GM21423 (cell line): ENCODE measurements at regions not wholly inside any gene's neighbourhood (a gene's known extent, or its start where the extent isn't known, plus 50 kb on each side); places are given as distances from the start of the nearest gene placed in this dataset.
A peak's percentile ranks its signal among the peaks of the same experiment; 100 is the strongest.

ENCODE experiments used
- ATAC-seq: cut with Tn5 transposase; IDR thresholded peaks from one replicate; pipeline ENCODE4 v1.9.1; 2021; ENCODE audit warnings: mild to moderate bottlenecking, moderate library complexity; ENCODE audit not compliant: unreplicated experiment

DNA sequence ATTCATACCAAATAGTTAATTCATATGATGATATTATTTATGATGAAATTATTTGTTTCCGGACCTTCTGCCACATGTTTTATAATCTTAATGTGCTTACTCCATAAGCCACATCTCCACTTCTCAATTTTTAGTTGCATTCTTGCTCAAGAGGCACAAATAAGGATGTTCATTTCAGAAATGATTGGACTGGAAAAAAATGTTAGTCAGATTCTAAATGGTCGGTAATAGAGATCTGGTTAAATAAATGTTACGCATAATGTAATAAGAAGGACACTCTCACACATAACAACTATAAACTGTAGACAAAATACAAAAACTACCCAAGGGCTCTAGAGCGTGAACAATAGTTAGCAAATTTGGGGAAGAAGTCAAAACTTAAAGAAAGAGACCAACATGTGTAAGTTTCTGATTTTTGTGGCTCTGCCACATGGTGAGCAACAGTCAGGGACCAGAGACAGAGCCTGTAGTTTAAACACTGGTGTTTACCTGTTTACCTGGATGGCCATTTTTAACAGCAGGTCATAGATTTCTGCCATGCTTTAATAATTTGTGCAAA lies 554.3 kb upstream of the CLINT1 start:
- ATAC-seq, result no peak

DNA sequence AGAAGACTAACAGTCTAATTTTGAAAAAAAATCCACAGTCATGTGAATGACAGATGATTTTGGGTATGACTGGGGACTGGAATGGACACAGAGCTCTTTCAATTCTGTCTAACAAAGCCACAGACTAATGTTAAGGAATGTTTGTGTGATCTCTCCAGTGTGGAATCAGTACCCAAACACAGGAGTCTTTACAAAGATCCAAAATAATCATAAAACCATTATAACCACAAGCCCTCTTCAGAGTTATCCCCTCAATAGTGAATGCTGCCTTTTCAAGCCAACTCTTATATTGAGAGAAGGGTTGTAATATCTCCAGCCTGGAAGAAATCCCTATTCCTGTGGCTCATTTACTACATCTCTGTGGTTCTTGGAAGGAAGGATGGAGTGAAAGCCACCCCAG lies 552.0 kb upstream of the CLINT1 start:
- ATAC-seq, result no peak

DNA sequence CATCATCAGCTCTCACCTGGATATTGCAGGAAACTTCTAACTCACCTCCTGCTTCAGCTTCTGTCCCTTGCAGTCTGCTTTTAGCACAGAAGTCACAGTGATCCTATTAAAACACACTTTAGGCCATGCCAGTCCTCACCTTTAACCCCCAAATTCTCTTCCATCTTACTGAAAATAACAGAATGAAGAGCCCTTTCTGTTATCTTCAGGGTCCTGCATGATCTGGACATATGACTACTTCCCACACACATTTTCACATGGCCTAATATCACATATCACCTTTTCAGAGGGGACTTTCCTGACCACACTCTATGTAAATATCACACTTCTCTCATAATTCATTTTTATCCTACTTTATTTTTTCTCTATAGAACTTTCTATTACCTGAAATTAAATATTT lies 550.6 kb upstream of the CLINT1 start:
- ATAC-seq, result peak; percentile 73

- ATAC-seq, result no peak
Observed at GRCh38 chr5:158407824-158408195, 548.9 kb upstream of the CLINT1 start.

DNA sequence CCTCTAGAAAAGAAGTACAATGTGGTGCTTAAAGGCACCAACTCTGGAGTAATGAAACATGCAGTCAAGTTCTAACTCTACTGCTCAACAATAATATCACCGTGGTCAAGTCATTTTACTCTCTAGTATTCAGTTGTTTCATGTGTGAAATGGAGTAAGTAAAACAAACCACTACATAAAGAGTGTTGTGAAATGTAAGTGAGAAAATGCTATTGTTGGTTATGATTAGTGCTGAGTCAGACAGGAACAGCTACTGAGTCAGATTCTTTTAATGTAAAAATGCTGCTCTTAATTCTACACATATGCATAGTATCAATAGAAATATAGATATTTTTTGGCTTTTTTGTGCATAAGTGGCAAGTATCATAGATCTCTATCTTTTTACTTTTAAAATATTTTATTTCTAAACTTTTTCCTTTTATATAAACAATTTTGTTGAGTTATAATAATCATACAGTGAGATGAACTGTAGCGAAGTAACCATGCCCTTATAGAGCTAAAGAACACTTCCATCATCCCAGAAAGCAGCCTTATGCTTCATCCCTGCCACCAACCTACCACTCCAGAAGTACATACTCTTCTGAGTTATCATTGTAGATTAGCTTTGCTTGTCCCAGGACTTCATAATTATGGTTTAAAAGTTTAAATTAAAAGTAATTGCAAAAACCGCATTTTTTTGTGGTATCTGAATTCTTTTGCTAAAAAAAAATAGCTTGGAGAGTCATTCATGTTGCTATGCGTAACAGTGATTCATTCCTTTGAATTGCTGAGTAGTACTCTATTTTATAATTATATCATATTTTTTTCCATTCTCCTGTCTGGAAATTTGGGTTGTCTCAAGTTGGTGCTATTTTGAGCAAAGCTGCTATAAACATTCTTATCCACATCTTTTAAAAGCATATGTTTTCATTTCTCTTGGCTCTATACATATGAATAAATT lies 548.2 kb upstream of the CLINT1 start:
- no peak for ATAC-seq

- peak; percentile 84 for ATAC-seq
Observed at GRCh38 chr5:158398360-158399201, 539.6 kb upstream of the CLINT1 start.

DNA sequence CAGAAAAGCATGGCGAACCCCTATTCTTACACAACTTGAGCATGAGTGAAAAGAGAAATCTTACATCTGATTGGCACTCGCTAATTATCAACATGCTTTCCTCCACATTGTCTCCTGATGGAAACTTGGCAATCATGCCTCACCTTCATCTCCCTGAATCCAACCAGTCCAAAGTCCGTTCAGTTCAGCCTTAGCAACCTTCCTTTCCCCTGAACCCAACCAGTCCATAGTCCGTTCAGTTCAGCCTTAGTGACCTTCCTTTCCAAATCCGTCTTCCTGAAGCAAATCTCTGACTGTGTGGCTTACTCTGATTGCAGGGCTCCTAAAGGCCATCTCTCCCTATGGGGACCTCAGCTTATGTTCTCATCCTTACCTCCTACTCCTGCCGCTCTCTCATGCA lies 538.3 kb upstream of the CLINT1 start:
- ATAC-seq, result no peak

GRCh38 chr5:158394102-158394501 lies 535.2 kb upstream of the CLINT1 start:
- ATAC-seq, result no peak

GRCh38 chr5:158393457-158393856 lies 534.5 kb upstream of the CLINT1 start:
- ATAC-seq, result no peak

DNA sequence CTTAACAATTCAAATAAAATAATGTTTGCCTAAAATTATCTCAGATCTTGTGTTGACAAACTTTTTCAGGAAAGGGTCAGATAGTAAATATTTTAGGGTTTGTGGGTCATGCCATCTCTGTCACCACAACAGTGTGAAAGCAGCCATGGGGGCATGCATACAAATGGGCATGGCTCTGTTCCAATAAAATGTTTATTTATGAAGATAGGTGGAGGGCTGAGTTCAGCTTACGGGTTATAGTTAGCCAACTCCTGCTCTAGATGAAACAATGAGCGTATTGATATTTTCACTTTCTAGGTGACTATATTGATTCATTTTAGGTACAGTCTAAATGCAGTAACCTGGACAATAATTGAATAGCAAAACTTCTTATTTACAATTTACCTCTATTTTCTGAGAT lies 533.8 kb upstream of the CLINT1 start:
- ATAC-seq, result no peak

- ATAC-seq, result peak; percentile 80
Observed at GRCh38 chr5:158390577-158390976, 531.6 kb upstream of the CLINT1 start.

DNA sequence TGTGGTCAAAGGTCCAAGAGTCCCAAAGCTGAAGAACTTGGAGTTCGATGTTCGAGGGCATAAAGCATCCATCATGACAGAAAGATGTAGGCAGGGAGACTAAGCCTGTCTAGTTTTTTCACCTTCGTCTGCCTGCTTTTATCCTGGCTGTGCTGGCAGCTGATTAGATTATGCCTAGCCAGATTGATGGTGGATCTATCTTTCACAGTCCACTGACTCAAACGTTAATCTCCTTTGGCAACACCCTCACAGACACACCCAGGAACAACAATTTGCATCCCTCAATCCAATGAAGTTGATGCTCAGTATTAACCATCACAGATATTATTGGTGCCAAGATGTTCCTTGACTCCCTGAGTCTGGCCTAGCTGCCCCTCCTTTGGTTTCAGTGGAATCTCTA lies 530.8 kb upstream of the CLINT1 start:
- no peak for ATAC-seq

DNA sequence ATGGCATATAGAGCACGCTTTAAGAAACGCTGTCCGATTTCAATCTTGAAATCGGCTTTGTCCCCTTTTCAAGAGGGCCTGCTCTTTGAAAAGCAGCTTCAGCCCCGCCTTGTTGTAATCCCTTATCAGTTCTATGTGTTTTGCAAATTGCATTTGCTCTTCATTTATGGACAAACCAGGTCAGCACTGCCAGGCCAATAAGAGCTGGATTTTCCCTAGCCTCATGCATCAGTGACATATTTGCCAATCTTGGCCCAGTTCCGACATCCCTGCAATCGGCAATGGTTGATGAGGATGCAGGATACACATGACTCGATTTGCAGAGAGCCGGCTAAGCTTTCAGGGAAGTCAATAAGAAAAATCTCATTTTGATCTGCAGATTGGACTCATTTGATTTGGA lies 529.1 kb upstream of the CLINT1 start:
- no peak for ATAC-seq

- no peak for ATAC-seq
Observed at GRCh38 chr5:158387499-158387898, 528.6 kb upstream of the CLINT1 start.

GRCh38 chr5:158385982-158386381 lies 527.0 kb upstream of the CLINT1 start:
- ATAC-seq, result no peak

DNA sequence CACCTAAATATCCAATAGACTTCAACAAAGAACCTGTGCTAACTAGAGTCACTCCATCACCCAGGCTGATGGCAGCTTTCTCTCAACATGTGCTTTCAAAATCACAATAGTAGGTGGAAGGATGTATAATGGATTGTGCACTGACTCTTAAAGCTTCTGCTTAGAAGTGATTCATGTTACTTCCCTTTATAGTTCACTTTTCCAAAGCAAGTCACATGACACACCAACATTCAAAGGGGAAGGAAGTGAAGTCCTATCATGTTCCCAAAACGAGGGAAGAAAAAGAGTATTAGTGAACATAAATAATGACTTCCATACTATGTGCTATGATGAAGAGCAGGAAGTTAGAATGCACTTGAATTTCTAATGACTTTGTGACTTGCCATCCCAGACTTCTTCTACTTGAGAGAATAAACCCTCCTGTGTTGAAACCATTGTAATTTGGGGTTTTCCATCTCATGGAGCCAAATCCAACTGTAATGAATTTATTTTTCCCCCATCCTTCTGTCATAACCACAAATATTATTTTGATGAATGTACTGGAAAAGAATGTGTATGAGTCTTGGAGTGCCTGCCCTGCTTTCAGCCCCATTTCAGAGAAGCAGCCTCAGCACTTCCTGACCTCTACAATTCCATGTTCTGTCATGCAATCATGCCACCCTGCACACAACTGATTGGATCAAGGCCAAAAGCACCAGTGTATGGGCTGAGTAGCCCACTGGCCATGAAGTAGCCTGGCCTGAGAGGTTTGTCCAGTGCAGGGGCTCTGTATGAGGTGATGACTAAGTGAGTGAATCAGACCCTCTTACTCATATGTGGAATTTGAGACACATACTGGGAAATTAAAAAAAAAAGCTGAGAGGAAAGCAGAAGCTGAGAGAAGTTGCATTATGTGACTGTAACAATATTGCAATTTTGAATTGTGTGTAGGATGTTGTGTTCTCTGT lies 525.9 kb upstream of the CLINT1 start:
- ATAC-seq, result no peak

GRCh38 chr5:158383486-158383885 lies 524.5 kb upstream of the CLINT1 start:
- no peak for ATAC-seq

DNA sequence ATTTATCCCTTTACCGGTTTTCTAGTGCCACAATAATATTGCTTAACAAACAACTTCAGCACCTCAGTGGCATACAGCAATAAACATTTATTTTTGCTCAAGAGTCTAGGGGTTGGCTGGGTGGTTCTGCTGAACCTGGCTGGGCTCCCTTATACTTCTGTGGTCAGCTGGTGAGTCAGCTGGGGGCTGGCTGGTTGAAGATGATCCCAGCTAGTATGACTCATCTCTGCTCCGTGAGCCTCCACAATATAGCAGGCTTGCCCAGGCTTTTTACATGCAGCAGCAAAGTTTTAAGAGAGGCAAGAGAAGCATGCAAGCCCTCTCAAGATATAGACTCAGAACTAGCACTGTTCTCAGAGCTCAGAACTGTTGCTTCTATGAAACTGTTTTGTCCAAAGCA lies 523.5 kb upstream of the CLINT1 start:
- ATAC-seq, result peak; percentile 96

DNA sequence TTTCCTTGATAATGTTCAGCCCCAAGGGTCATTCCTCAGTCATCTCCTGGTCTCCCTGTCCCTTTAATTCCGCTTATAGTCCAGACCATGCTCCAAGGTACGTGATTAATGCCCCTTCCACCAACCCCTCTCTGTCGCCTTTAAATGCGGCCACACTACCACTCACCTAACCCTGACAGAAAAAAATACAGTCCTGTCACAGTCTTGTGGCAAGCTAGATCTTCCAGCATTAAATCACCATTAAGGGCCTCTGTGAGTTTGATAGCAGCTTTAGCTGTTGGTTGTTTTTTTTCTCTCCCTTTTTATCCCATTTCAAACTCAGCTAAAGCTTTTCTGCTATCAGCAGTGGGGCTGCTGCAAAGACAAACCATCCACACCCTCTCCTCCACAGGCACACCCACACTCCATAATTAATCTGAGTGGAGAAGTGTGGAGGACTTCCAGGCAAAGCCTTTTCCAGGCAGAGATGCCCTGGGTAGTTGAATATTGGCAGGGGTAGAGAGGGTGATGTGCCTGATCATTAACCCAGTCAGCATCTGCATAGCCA lies 522.7 kb upstream of the CLINT1 start:
- ATAC-seq, result no peak

GRCh38 chr5:158380661-158381060 lies 521.7 kb upstream of the CLINT1 start:
- no peak for ATAC-seq
